Fibroblast of lung (primary cell): ENCODE measurements at regions not wholly inside any gene's neighbourhood (a gene's known extent, or its start where the extent isn't known, plus 50 kb on each side); places are given as distances from the start of the nearest gene placed in this dataset.

Experiments used
- EZH2 ChIP-seq: IDR thresholded peaks from 2 replicates; pipeline ENCODE4 v1.5.1; 2012; ENCODE audit warnings: low read length, control low read depth, mild to moderate bottlenecking; ENCODE audit errors: missing control alignments
- TF ChIP-seq, protein P1 (sequence below), 2 donors: IDR thresholded peaks in 1 of 2; conservative IDR thresholded peaks in 1 of 2; 1 replicate in 1 of 2; 2 replicates in 1 of 2; pipeline ENCODE4 v1.5.1; 2011 to 2012; ENCODE audit warnings: low read length in 2 of 2, control low read depth in 1 of 2, inconsistent platforms in 1 of 2, low read depth in 1 of 2, mild to moderate bottlenecking in 1 of 2

DNA sequence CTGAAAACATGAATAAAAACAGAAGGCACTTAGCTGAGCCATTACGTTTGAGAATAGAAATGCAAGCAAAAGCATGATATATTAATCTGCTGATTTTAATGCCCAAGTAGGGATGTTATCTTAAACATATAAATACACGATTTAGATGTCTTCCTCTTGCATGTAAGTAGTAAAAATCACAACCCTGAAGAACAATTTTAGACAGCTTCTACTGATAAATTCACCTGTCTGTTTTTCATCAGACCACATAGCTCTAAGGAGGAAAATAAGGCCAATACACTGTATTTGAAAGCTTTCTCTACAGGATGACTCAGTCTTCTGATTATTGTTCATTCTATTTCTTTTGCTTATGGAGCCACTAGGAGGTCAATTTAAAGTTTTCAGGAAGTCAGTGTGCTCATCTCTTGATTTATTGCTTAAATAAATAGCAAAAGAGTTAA lies 210.9 kb upstream of the CHRM2 start:
- TF ChIP-seq EZH2, result no peak
- TF ChIP-seq, protein P1, sequence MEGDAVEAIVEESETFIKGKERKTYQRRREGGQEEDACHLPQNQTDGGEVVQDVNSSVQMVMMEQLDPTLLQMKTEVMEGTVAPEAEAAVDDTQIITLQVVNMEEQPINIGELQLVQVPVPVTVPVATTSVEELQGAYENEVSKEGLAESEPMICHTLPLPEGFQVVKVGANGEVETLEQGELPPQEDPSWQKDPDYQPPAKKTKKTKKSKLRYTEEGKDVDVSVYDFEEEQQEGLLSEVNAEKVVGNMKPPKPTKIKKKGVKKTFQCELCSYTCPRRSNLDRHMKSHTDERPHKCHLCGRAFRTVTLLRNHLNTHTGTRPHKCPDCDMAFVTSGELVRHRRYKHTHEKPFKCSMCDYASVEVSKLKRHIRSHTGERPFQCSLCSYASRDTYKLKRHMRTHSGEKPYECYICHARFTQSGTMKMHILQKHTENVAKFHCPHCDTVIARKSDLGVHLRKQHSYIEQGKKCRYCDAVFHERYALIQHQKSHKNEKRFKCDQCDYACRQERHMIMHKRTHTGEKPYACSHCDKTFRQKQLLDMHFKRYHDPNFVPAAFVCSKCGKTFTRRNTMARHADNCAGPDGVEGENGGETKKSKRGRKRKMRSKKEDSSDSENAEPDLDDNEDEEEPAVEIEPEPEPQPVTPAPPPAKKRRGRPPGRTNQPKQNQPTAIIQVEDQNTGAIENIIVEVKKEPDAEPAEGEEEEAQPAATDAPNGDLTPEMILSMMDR (conservative IDR thresholded peaks at IDR 0.05 in 1 of 2, IDR thresholded peaks at IDR 0.05 in 1 of 2; ENCODE audit: low read depth in 1 of 2, low read length in 2 of 2), result no peak
